GM21381 (cell line): ENCODE measurements at regions not wholly inside any gene's neighbourhood (a gene's known extent, or its start where the extent isn't known, plus 50 kb on each side); places are given as distances from the start of the nearest gene placed in this dataset.
"Not testable (repeated sequence)": the region's sequence is repeated elsewhere in the genome, so short reads cannot be mapped to it uniquely, and the experiment has no call there.

Experiments
- ATAC-seq: cut with Tn5 transposase; IDR thresholded peaks from one replicate; pipeline ENCODE4 v1.9.1; 2021; ENCODE audit warnings: mild to moderate bottlenecking, moderate library complexity; ENCODE audit not compliant: unreplicated experiment

DNA sequence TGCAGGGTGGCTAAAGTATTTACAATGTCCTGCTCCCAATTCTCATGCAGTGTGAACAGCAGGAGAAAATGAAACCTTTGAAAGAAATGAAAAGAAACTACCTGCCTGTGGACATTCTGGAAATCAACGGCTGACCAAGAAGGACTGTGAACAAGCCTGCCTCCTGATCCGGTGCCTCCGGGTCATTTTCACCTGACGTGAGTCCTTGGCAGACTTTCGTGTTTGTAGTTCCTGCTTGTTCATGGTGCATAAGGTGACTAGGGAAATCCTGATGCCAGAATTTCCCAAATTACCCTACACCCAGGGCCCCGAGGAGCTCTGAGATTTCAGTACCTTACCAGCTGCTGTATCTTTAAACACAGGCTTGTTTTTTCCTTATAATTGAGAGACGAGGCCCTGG, 317.5 kb downstream of the TLE1 start:
- no peak for ATAC-seq

DNA sequence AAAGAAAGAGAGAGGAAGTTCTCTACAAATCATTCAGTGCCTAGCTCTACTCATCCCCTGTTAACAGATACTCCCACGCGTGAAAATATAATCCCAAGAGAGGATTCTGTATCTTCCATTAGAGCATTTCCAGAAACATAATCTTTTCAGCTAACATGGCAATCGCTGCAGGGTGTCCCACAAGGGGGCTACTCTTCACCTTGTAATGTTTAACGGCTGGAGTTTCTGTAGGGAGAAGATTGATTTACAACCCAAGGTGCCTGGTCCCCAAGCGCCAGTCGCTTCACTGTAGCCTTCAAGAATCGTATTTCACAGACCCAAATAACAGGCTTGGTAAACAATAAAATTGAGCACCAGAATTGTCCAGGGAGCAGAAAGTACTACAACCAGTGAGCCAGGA, 318.7 kb downstream of the TLE1 start:
- no peak for ATAC-seq

DNA sequence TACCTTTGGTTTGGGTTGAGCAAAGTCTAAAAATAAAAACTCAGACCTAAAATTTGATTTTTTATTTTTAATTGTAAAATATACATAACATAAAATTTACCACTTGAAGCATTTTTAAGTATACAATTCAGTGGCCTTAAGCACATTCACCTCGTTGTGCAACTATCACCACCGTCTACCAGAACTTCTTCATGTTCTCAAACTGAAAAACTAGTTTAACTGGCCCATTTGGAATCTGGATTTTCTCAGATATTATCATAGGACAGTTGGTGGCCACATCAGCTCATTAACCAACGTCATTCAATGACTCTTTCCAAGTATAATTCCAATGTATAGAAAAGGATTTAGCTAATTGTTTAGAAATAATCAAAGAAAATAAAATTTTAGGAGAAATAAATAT, 319.3 kb downstream of the TLE1 start:
- no peak for ATAC-seq

DNA sequence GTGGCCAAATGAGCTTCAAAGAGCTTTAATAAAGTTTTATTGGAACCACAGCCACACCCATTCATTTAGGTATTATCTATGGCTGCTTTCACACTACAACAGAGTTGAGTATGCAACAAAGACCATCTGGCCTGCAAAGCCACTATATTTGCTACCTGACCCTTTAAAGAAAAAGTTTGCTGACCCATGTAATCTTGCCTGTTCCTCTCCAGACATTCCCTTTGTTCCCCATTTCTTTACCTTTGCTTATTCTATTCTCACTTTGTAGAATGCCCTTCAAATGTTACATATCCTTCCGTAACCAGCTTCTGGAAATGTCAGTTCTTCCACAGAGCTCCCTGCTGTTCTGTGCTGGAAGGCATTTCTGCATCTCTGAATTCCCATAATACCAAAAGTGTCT, 320.2 kb downstream of the TLE1 start:
- ATAC-seq: no peak

DNA sequence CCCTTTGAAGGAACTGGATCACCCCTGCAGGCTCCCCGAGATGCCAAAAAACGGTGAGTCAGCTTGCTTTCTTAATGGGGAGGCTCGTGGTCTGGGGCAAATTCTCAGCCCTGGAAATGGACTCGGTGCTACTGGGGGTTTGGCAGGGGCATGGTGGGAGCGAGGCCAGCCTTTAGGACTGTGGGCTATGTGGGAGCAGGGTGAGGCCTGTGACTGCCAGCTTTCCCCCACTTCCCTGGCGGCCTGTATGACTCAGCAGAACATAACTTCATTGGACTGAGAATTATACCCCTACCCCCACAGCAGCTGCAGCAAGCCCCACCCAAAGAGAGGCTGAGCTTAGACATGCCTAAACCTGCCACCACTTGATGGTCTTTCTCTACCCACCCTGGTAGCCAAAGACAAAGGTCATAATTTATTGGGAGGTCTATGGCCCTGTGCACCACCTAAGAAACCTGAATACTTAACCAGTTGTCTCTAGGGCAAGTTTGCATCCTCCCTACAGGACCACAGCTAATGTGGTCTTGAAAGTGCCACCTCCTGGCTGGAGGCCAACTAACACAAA, 325.3 kb downstream of the TLE1 start:
- no peak for ATAC-seq

DNA sequence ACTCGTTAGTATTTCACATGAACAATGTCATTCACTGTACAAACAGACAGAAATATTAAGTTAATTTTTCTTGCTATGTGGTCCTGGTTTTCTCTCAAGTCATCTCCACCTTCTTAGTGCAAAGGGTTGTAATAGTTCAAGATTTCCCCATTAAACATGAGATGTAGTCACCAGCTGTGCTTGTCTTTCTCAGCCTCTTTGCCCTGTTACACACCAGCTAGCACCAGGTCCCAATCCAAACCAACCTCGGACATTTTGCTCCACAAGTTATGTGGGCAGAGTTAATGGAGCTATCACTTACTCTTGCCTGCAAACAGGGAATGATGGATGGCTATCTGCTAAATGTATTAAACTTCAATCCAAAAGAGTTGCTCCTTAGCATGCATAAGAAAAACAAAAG, 328.1 kb downstream of the TLE1 start:
- no peak for ATAC-seq

DNA sequence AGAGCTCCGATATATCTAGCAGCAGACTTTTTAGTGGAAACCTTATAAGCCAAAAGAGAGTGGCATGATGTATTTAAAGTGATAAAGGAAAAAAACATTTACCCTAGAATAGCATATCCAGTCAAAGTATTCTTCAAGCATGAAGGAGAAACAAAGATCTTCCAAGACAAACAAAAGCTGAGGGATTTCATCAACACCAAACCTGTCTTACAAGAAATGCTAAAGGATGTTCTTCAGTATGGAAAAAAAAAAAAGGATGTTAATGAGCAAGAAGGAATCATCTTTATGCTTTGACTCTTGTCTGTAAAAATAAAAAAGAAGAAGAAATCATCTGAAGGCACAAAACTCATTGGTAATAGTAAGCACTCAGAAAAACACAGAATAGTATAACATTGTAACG, 338.2 kb downstream of the TLE1 start:
- no peak for ATAC-seq

DNA sequence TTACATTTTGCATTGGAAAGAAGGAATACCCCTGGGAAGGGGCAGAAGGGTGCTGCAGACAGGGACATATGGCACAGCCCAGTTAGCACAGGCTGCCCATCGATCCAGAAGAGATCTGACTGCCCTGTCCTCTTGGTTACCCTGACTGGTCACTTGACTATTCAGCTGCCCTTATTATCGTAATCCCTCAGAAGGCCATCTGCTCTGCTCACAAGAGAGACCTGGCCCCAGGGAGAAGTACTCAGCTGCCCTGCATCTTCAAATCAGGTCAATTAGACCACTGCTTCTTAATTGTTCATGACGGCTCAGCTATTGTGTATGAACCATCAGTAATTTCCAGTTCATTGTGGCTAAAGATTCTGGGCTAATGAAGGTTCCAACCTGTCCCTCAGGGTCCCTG, 345.0 kb downstream of the TLE1 start:
- no peak for ATAC-seq

DNA sequence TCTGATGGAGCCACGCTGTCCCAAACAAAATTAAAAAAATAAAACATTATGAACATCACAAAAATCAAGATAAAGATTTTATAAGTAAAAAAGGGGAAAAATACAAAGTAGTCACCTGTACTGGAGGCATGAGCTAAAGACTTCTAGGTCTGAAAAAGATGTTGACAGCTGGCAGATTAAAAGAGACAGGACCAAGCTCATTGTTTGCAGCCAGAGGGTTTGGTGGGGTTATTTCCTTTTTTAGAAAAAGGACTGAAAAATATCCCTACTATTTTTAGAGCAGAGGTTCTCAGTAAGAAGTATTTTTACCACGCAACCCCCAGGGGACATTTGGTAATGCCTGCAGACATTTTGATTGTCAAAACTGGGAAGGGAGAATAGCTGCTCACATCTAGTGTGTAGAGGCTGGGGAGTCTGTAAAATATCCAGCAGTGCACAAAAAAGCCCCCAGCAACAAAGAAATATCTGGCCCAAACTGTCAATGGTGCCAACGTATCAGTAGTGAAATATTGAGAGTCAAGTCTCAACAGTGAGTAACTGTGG, 353.4 kb downstream of the TLE1 start:
- no peak for ATAC-seq

DNA sequence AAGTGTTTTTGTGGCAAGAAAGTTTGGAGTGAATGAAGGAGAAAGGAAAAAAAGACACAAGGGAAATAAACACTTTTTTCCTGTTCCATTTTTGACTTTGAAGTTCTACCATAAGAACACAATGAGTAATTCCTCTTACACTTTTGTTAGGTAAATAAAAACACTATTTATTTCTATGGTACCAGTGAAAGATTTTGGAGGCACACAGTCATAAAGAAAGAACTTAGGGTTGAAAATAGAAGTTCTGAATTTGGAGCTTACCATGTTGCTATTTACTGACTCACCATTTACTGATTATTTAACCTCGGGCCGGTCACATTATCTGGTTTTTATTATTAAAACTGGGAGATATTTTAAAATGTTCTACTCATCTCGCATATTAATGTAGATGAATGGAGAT, 367.8 kb downstream of the TLE1 start:
- no peak for ATAC-seq

DNA sequence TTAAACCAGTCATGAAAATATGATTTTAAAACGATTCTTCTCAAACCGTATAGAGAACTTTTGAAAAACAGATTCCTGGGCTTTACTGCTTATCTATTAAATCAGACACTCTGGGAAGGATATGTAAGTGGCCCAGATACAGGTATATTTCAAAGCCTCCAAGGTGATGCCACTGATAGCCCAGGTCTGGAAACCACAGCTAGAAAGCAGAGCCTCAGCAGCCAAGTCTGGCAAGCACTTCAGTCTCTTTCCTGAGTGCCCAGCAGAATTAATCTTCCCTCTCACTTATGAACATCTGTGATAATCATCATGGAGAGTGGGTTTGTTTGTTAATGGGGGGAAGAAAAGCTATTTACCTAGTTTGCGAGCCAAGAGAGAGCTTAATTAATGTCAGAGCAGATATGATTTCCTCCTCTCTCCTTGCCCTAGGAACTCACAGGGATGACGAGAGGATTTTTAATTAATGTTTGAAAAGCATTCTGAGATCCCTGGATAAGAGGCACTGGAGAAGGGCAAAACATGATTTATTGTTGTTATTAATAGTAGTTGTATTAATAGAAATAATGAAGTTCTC, 368.4 kb downstream of the TLE1 start:
- no peak for ATAC-seq

DNA sequence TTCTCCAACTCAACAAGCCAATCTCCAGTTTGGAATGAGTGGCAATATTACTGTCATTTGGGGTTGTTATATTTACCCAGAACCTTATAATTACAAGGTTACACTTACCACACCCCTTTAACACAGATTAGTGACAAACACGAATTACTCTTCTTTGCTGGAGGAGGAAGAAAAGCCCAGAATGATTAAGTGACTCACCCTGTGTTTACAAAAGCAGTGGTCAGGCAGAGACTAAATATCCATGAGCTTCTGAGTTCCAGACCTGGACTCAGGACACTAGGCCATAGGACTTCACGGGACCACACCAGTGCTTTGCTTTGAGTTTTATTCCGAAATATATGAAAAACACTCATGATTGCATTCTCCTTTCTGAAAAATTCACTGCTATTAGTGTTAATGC, 370.8 kb downstream of the TLE1 start:
- ATAC-seq: no peak

DNA sequence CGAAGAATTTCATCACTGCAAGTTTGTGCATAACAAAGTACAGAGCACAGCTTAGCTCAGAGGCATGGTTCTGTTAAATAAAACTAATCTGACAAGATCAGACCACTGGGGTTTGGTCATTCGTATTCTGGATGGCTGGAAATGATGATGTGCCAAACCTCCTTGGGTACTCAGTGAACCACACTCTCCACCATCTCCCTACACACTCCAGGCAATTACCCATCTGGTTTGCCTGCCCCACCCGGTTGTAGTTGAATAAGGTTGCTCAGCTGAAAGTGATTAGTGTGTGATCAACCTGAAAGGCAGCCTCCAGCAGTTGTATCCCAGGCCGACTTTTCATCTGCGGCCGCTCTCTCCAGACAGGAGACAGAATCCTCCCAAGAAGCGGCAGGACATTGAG, 371.4 kb downstream of the TLE1 start:
- ATAC-seq: no peak

DNA sequence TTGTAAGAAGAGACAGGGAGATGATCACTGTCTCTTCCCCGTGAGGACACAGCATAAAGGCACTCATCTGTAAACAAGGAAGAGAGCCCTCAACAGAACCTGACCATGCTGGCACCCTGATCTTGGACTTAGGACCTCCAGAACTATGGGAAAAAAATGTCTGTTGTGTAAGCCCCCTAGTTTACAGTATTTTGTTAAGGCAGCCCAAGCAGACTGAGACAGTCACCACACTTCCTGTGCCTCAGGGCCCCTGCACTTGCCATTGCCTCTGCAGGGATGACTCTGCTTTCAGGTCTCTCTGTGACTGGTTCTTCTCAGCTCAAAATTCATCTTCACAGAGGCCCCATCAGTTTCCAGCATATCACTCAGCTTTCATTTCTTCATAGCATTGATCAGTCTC, 372.1 kb downstream of the TLE1 start:
- no peak for ATAC-seq

DNA sequence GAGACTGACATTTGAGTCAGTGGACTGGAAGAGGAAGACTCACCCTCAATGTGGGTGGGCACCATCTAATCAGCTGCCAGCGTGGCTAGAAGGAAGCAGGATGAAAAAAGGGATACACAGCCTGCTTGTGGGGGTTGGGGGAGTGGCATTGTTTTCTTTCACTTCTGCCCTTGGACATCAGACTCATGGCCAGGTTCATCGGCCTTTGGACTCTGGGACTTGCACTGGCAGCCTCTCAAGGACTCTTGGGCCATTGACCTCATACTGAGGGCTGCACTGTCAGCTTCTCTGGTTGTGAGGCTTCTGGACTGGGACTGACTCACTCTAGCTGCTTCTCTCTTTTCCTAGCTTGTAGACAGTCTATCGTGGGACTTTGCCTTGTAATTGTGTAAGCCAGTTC, 374.9 kb downstream of the TLE1 start:
- no peak for ATAC-seq

DNA sequence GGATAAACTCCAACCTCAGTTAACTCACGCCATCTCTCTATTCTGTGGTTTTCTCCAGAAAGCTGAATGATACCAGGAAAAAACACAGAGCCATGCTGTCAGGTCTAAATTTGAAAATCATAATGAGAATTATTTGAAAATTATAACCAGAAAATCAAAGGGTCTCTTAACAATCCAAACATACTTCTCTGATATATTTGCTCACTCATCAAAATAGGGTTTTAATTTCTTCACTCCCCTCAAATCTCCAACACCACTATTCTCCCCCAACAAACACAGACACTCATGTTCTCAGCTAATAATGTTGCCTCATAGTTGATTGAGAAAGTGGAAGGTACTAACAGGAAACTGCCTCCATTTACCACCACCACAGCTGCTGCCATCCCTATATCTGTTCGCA, 375.5 kb downstream of the TLE1 start:
- no peak for ATAC-seq

DNA sequence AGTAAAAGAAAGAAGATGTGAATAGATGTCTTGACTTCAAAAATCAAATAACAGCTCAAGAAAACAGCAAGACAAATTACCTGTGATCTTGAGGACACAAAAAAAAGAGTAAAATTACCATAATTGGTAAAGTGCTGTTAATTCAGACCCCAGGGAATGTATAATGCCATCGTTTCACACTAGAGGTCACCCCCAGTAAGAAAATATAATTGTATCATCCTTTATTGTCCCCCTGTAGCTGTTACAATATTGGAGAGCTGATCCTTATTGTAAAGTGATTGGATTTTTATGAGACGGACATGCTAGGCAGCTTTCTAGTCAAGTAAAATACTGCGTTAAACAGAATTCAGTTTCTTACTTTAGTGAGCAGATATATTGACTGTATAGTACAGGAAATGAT, 377.0 kb downstream of the TLE1 start:
- ATAC-seq: no peak

DNA sequence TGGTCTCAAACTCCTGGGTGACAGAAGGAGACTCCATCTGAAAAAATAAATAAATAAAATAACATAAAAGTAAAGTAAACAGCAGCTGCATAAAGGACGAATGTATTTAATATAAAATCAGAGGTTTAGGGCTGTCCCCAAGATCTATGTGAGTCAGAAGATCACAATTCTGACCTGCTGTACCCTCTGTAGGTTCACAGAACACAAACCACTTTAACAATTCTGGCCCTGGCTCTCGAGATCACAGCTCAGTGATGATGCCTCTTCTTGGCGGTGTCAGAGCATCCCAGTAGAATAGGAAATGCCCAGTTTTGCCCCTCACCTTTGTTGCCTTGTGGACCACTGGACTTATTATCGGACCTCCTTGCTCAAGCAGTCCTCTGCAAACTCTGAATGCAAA, 380.9 kb downstream of the TLE1 start:
- ATAC-seq: no peak

DNA sequence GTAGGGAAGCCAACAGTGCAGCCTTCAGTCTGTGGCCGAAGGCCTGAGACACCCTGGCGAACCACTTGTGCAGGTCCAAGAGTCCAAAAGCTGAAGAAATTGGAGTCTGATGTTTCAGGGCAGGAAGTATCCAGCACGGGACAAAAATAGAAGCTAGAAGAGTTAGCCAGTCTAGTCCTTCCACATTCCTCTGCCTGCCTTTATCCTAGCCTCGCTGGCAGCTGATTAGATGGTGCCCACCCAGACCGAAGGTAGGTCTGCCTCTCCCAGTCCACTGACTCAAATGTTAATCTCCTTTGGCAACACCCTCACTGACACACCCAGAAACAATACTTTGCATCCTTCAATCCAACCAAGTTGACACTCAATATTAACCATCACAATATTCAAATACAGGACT, 381.6 kb downstream of the TLE1 start:
- ATAC-seq: not testable (repeated sequence)

DNA sequence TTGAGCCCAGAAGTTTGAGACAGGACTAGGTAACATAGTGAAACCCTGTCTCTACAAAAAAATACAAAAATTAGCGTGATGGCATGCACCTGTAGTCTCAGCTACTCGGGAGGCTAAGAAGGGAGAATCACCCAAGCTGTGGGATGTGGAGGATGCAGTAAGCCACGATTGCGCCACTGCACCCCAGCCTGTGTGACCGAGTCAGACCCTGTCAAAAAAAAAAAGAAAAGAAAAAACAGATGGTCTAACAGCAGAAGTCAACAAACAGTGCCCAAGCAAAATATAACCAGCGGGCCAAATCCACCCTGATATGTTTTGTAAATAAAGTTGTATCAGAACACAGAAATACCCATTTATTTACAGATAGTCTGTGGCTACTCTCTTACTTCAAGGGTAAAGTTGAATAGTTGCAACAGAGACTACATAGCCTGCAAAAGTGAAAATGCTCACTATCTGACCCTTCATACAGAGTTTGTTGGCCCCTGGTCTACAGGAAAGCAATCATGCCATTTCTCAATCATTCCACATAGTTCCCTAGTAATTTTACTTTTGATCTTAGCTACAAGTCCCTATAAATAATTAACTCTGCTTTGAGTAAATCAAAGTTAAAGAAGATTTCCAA, 383.7 kb downstream of the TLE1 start:
- ATAC-seq: no peak

DNA sequence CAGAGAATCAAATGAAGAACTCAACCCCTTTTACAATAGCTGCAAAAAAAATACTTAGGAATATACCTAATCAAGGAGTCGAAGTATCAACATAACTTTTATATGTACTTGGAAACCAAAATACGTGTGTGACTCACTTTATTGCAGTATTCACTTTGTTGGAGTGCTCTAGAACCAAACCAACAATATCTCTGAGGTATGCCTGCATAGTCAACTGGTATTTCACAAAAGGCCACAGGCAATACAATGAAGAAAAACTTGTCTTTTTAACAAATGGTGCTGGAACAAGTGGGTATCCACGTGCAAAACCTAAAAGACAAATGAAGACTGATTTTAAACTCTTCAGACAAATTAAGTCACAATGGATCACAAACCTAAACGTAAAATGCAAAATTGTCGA, 385.7 kb downstream of the TLE1 start:
- no peak for ATAC-seq

DNA sequence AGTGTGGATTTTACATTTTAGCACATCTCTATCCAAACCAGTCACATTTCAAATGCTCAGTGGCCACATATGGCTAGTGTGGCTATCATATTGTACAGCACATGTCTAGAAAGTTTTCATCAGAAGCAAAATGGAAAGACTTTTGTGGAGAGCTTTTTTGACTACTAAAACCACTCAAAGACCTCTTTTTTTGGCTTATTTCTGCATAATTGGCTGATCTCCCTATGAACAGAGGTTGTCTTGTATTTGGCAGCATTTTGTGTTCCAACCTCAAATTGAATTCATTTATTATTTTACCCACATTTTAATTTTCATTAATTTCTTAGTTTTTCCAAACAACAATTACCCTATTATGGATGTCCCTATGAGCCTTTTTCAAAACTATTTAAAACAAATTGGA, 395.7 kb downstream of the TLE1 start:
- ATAC-seq: no peak
